Prostate gland (tissue), 2 donors: ENCODE measurements at regions not wholly inside any gene's neighbourhood (a gene's known extent, or its start where the extent isn't known, plus 50 kb on each side); places are given as distances from the start of the nearest gene placed in this dataset.

ENCODE experiments used
- CTCF ChIP-seq, 4 experiments: fragments of 200-600 bp in 2 of 4; fragments of 450-650 bp in 2 of 4; sonication (generic) in 2 of 4; IDR thresholded peaks; 1 replicate in 3 of 4; 2 replicates in 1 of 4; pipeline ENCODE4 v1.5.1; 2016 to 2019; ENCODE audit warnings: antibody characterized with exemption in 4 of 4, mild to moderate bottlenecking in 2 of 4, moderate library complexity in 2 of 4
- POLR2A ChIP-seq: fragments of 450-650 bp; IDR thresholded peaks from one replicate; pipeline ENCODE4 v1.6.1; 2016; ENCODE audit warnings: antibody characterized with exemption, mild to moderate bottlenecking

DNA sequence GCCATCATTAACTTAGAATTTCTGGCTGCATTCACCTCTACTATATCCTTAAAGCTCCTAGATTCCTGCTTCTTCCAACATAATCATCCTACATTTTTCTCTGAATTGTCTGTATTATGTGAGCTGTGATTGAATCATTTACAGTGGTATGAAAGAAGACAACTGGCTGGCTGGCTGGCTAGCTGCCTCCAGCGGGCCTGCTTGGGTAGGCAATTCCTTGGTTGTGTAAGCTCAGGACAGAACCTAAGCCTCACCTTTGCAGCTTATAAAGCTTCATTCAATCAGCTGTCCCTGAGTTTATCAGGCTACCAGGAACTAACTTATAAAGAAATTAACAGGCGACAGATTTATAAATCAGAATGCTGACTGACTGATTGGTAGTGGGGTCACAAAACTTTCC is 162.7 kb upstream of the NR3C1 start:
- TF ChIP-seq CTCF (IDR thresholded peaks at IDR 0.05) (no peak), POLR2A (no peak)
